SK-N-SH (cell line): ENCODE measurements at regions not wholly inside any gene's neighbourhood (a gene's known extent, or its start where the extent isn't known, plus 50 kb on each side); places are given as distances from the start of the nearest gene placed in this dataset.

Experiments
- CTCF ChIA-PET: fragments of 300-600, 350-600 bp; formaldehyde crosslinking; extraction: SDS; loops from one replicate; lab custom pipeline; 2021; lab: Yijun Ruan, JAX
- POLR2A ChIA-PET: fragments of 350-600 bp; sonication (Branson Sonifier 250); formaldehyde crosslinking; extraction: SDS; loops from one replicate; lab custom pipeline; 2020; ENCODE audit warnings: antibody characterized with exemption, inconsistent platforms; lab: Yijun Ruan, JAX
- DNase-seq: peaks from one replicate; pipeline ENCODE4 v3.0.0; 2012
- H2AFZ ChIP-seq: fragments of 200-600 bp; sonication (generic); 2 replicates; pipeline ENCODE4 v1.8.1; 2016; ENCODE audit warnings: antibody characterized with exemption, mild to moderate bottlenecking, low read depth
- H3F3A ChIP-seq: fragments of 200-600 bp; sonication (generic); replicated peaks from 2 replicates; pipeline ENCODE3; 2016; ENCODE audit warnings: antibody characterized with exemption, mild to moderate bottlenecking; ENCODE audit not compliant: insufficient read depth
- H3K27ac ChIP-seq, 2 experiments: fragments of 200-500 bp in 1 of 2; fragments of 200-600 bp in 1 of 2; sonication (Bioruptor generic) in 1 of 2; sonication (generic), shearing (Covaris generic) in 1 of 2; 2 replicates each; pipeline versions ENCODE4 v1.5.1 to v1.6.1; 2014 to 2016; ENCODE audit warnings: low read depth in 2 of 2, inconsistent platforms in 1 of 2, low read length in 1 of 2, mild to moderate bottlenecking in 1 of 2, mixed read lengths in 1 of 2
- H3K27me3 ChIP-seq: fragments of 200-600 bp; sonication (generic), shearing (Covaris generic); 2 replicates; pipeline ENCODE4 v1.6.1; 2016; ENCODE audit warnings: mixed run types; ENCODE audit not compliant: insufficient read depth
- H3K36me3 ChIP-seq, 2 experiments: fragments of 200-500 bp in 1 of 2; fragments of 200-600 bp in 1 of 2; sonication (Bioruptor generic) in 1 of 2; sonication (generic) in 1 of 2; replicated peaks in 1 of 2; 2 replicates each; pipeline versions ENCODE3 to v1.5.1; 2014 to 2016; ENCODE audit warnings: low read length in 1 of 2, mild to moderate bottlenecking in 1 of 2; ENCODE audit not compliant: insufficient read depth in 2 of 2, control insufficient read depth in 1 of 2
- H3K4me1 ChIP-seq, 2 experiments: fragments of 200-500 bp in 1 of 2; fragments of 200-600 bp in 1 of 2; sonication (Bioruptor generic) in 1 of 2; sonication (generic), shearing (Covaris generic) in 1 of 2; 2 replicates each; pipeline versions ENCODE4 v1.5.1 to v1.6.1; 2014 to 2016; ENCODE audit warnings: low read depth in 1 of 2, low read length in 1 of 2, mixed run types in 1 of 2; ENCODE audit not compliant: insufficient read depth in 2 of 2, control insufficient read depth in 1 of 2
- H3K4me2 ChIP-seq: fragments of 200-600 bp; sonication (generic), shearing (Covaris generic); 2 replicates; pipeline ENCODE4 v1.6.1; 2017; ENCODE audit warnings: mixed run types
- H3K4me3 ChIP-seq, 2 experiments: fragments of 200-500 bp in 1 of 2; fragments of 200-600 bp in 1 of 2; sonication (Bioruptor generic) in 1 of 2; sonication (generic), shearing (Covaris generic) in 1 of 2; 2 replicates each; pipeline versions ENCODE4 v1.5.1 to v1.8.1; 2014 to 2016; ENCODE audit warnings: low read depth in 2 of 2, inconsistent platforms in 1 of 2, low read length in 1 of 2, mild to moderate bottlenecking in 1 of 2, mixed read lengths in 1 of 2, moderate library complexity in 1 of 2
- H3K79me2 ChIP-seq: fragments of 200-600 bp; sonication (generic); 2 replicates; pipeline ENCODE4 v1.8.1; 2017; ENCODE audit warnings: mild to moderate bottlenecking; ENCODE audit not compliant: insufficient read depth
- H3K9ac ChIP-seq: fragments of 200-600 bp; sonication (generic); 2 replicates; pipeline ENCODE4 v1.6.1; 2017; ENCODE audit warnings: mixed run types
- H3K9me2 ChIP-seq: fragments of 200-600 bp; sonication (generic); 2 replicates; pipeline ENCODE4 v1.6.1; 2017; ENCODE audit warnings: mixed run types
- H3K9me3 ChIP-seq: fragments of 200-600 bp; sonication (generic); 2 replicates; pipeline ENCODE4 v1.6.1; 2017; ENCODE audit warnings: mixed run types, mild to moderate bottlenecking, moderate library complexity
- H4K20me1 ChIP-seq: fragments of 200-600 bp; sonication (generic); 2 replicates; pipeline ENCODE4 v1.6.1; 2017; ENCODE audit warnings: mild to moderate bottlenecking, mixed run types; ENCODE audit not compliant: insufficient read depth
- EZH2phosphoT487 ChIP-seq: fragments of 200-600 bp; sonication (generic); IDR thresholded peaks from 2 replicates; pipeline ENCODE4 v1.6.1; 2017; ENCODE audit warnings: low read depth, mixed run types, mild to moderate bottlenecking, antibody characterized with exemption, moderate library complexity, borderline replicate concordance
- FOXJ3 ChIP-seq: sonication (generic); formaldehyde crosslinking; IDR thresholded peaks from 2 replicates; pipeline ENCODE4 v1.5.1; 2020; ENCODE audit warnings: mild to moderate bottlenecking, missing genetic modification reagents
- TEAD4 ChIP-seq: IDR thresholded peaks from 2 replicates; pipeline ENCODE4 v1.4.0; 2012; ENCODE audit warnings: mild to moderate bottlenecking, borderline replicate concordance; ENCODE audit not compliant: insufficient read depth
- USF1 ChIP-seq: IDR thresholded peaks from 2 replicates; pipeline ENCODE4 v1.4.0; 2012; ENCODE audit warnings: low read depth, borderline replicate concordance
- WGBS: methylation state at CpG from one replicate; pipeline ENCODE4 v1.1.6; 2017; ENCODE audit warnings: low lambda C conversion rate; 5-methylcytosine and 5-hydroxymethylcytosine counted together
- TF ChIP-seq, protein P1 (sequence below): IDR thresholded peaks from 2 replicates; pipeline ENCODE4 v1.6.1; 2012; ENCODE audit warnings: mild to moderate bottlenecking, low read depth, low read length, moderate library complexity
- TF ChIP-seq, protein P2 (sequence below): fragments of 150-350 bp; IDR thresholded peaks from 2 replicates; pipeline ENCODE4 v1.6.1; 2016; ENCODE audit warnings: mild to moderate bottlenecking, low read depth, low read length

DNA sequence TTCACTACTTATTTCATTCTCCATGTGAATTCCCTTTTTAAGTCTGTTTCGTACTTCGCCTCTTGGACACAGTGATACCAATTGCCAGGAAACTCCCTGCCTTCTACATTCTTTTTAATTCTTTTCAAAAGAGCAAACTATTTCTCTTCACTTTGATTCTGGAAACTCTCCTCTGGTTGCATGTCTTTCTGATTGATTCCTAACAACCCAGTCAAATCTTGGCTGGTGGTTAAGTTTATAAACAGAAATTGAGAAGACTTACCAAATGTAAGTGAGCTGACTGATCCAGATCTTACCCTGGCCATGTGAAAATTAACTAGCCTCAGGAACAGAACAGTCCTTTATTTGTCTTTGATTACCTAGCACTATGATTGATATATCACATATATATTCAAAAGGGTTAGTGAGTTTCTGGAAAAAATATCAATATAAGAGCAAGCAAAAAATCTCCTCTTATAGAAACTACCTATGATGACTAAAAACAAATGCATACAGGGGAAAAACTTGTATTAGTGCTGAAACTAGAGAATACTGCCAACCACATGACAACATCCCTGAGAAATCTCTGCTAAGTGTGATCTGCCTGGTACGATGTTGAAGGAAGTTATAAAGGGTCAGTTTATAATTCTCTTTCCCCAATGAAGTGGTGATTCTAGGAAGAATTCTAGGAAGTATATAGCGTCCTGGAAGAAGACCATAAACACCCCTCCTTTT is 152.6 kb upstream of the HTR2A start:
- Histone ChIP-seq H3K9ac (no peak overlapping the region), H3K4me2 (no peak overlapping the region), H3K27ac (no peak overlapping the region), H3K36me3 (no peaks in the 10 kb centered on the region), H3K9me3 (no peaks in the 10 kb centered on the region), H2AFZ (0 out of 2 replicates have a peak overlapping the region, but pooled peaks have one; percentile 47), H3K4me3 (no peak overlapping the region), H3K9me2 (no peaks in the 10 kb centered on the region), H3K27me3 (no peaks in the 10 kb centered on the region), H3K79me2 (no peaks in the 10 kb centered on the region), H4K20me1 (no peaks in the 10 kb centered on the region), H3F3A (no peaks in the 10 kb centered on the region), H3K4me1 (no peaks in the 10 kb centered on the region)
- ChIA-PET POLR2A (no interaction called here), CTCF (no interaction called here)
- no peak for TF ChIP-seq EZH2phosphoT487
- 45% methylated on average over 4 of the region's 4 CpGs for WGBS
- no peak for DNase-seq

DNA sequence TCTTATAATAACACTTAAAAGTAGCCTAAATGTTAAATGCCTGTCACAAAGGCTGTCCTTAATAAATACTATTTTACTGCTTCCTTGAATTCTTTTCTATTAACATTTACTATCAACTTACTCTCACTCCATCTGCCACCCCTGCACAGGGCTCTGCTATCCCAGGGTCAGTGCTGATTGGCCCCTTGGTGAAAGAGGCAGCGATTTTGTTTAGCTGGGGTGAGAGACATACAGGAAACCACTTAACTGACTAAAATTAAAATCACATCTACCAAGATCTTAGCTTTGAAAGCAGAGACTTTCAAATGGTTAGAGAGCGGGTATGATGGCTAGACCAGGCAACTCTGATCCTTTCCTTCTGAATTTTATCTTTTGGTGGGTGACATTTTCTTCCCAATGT is 149.9 kb upstream of the HTR2A start:
- no peak overlapping the region for H2AFZ ChIP-seq
- no peak for DNase-seq
- no peak overlapping the region for H3K27ac ChIP-seq
- H3K4me2 ChIP-seq: no peak overlapping the region
- no peak overlapping the region for H3K9ac ChIP-seq
- H4K20me1 ChIP-seq: no peaks in the 10 kb centered on the region
- ChIA-PET POLR2A (no interaction called here), CTCF (interaction anchor here (0.7 to 0.9 kb wide), 2 partner anchors 78 to 118 kb away, joined by 3 read pairs; no protein-coding TSS in a partner anchor)
- H3K27me3 ChIP-seq: no peaks in the 10 kb centered on the region
- no peaks in the 10 kb centered on the region for H3K36me3 ChIP-seq
- H3K4me1 ChIP-seq: no peaks in the 10 kb centered on the region
- no peaks in the 10 kb centered on the region for H3F3A ChIP-seq
- 43% methylated on average over 2 of the region's 2 CpGs for WGBS
- no peaks in the 10 kb centered on the region for H3K9me3 ChIP-seq
- TF ChIP-seq, protein P1, sequence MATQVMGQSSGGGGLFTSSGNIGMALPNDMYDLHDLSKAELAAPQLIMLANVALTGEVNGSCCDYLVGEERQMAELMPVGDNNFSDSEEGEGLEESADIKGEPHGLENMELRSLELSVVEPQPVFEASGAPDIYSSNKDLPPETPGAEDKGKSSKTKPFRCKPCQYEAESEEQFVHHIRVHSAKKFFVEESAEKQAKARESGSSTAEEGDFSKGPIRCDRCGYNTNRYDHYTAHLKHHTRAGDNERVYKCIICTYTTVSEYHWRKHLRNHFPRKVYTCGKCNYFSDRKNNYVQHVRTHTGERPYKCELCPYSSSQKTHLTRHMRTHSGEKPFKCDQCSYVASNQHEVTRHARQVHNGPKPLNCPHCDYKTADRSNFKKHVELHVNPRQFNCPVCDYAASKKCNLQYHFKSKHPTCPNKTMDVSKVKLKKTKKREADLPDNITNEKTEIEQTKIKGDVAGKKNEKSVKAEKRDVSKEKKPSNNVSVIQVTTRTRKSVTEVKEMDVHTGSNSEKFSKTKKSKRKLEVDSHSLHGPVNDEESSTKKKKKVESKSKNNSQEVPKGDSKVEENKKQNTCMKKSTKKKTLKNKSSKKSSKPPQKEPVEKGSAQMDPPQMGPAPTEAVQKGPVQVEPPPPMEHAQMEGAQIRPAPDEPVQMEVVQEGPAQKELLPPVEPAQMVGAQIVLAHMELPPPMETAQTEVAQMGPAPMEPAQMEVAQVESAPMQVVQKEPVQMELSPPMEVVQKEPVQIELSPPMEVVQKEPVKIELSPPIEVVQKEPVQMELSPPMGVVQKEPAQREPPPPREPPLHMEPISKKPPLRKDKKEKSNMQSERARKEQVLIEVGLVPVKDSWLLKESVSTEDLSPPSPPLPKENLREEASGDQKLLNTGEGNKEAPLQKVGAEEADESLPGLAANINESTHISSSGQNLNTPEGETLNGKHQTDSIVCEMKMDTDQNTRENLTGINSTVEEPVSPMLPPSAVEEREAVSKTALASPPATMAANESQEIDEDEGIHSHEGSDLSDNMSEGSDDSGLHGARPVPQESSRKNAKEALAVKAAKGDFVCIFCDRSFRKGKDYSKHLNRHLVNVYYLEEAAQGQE: peak; percentile 39; the same call in 1 of the 2 replicates
- no peak for TF ChIP-seq FOXJ3
- no peak for TF ChIP-seq TEAD4
- no peak for TF ChIP-seq USF1
- TF ChIP-seq, protein P2, sequence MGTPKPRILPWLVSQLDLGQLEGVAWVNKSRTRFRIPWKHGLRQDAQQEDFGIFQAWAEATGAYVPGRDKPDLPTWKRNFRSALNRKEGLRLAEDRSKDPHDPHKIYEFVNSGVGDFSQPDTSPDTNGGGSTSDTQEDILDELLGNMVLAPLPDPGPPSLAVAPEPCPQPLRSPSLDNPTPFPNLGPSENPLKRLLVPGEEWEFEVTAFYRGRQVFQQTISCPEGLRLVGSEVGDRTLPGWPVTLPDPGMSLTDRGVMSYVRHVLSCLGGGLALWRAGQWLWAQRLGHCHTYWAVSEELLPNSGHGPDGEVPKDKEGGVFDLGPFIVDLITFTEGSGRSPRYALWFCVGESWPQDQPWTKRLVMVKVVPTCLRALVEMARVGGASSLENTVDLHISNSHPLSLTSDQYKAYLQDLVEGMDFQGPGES: no peak
- H3K79me2 ChIP-seq: no peaks in the 10 kb centered on the region
- H3K9me2 ChIP-seq: no peaks in the 10 kb centered on the region
- no peak overlapping the region for H3K4me3 ChIP-seq
